HCT116 (cell line): ENCODE measurements at regions not wholly inside any gene's neighbourhood (a gene's known extent, or its start where the extent isn't known, plus 50 kb on each side); places are given as distances from the start of the nearest gene placed in this dataset.

ENCODE experiments used
- ATAC-seq: fragments of 200-7000 bp; cut with Tn5 transposase; 2 replicates; pipeline ENCODE4 v1.9.1; 2020; ENCODE audit warnings: mild to moderate bottlenecking, moderate library complexity
- BruUV-seq: library from RNA; stranded (reverse); fragments of 400-500 nt; replicated peaks from 2 replicates; lab custom pipeline; 2021; lab: Mats Ljungman, UMichigan
- CTCF ChIA-PET: fragments of 300-600 bp; sonication (Branson Sonifier 250); formaldehyde crosslinking; loops from one replicate; lab custom pipeline; 2021; ENCODE audit warnings: antibody characterized with exemption; lab: Charles Lee
- POLR2A ChIA-PET: fragments of 300-600, 350-600 bp; sonication (Branson Sonifier 250); formaldehyde crosslinking; loops from one replicate; lab custom pipeline; 2021; ENCODE audit warnings: antibody characterized with exemption; lab: Charles Lee
- RAD21 ChIA-PET, 2 experiments: fragments of 300-600 bp; sonication (Branson Sonifier 250); formaldehyde crosslinking; loops; one replicate each; lab custom pipeline; 2023; ENCODE audit warnings: low total read pairs in 2 of 2; ENCODE audit not compliant: uncharacterized antibody in 2 of 2, unreplicated experiment in 2 of 2, low non-redundant PET in 1 of 2; lab: Charles Lee
- DNase-seq: peaks from one replicate; pipeline ENCODE4 v3.0.0-alpha.2; 2010; ENCODE audit warnings: low read depth, low spot score
- H2AFZ ChIP-seq: fragments of 200-600 bp; shearing (Covaris generic), sonication (generic); 2 replicates; pipeline ENCODE4 v1.6.1; 2017; ENCODE audit warnings: low read depth, mixed run types, mixed read lengths, antibody characterized with exemption, low read length; ENCODE audit not compliant: poor library complexity, severe bottlenecking
- H3K27ac ChIP-seq: 2 replicates; pipeline ENCODE4 v1.5.1; 2012; ENCODE audit warnings: low read depth, low read length
- H3K27me3 ChIP-seq: fragments of 200-600 bp; sonication (generic); 2 replicates; pipeline ENCODE4 v1.6.1; 2016; ENCODE audit warnings: mixed run types, low read length, mixed read lengths; ENCODE audit not compliant: insufficient read depth
- H3K36me3 ChIP-seq, 2 experiments: fragments of 200-500 bp in 1 of 2; fragments of 200-600 bp in 1 of 2; sonication (Bioruptor generic) in 1 of 2; sonication (generic) in 1 of 2; 2 replicates each; pipeline versions ENCODE4 v1.5.1 to v1.6.1; 2014 to 2016; ENCODE audit warnings: low read length in 2 of 2, inconsistent platforms in 1 of 2, mixed read lengths in 1 of 2, mixed run types in 1 of 2; ENCODE audit not compliant: insufficient read depth in 2 of 2, control insufficient read depth in 1 of 2
- H3K4me1 ChIP-seq, 2 experiments: fragments of 200-600 bp in 1 of 2; sonication (generic) in 1 of 2; 2 replicates each; pipeline versions ENCODE4 v1.5.1 to v1.6.1; 2012 to 2017; ENCODE audit warnings: low read length in 2 of 2, inconsistent platforms in 1 of 2, mild to moderate bottlenecking in 1 of 2, mixed read lengths in 1 of 2, mixed run types in 1 of 2, moderate library complexity in 1 of 2; ENCODE audit not compliant: insufficient read depth in 2 of 2, control insufficient read depth in 1 of 2
- H3K4me2 ChIP-seq: fragments of 200-600 bp; sonication (generic); 2 replicates; pipeline ENCODE4 v1.6.1; 2017; ENCODE audit warnings: mixed run types, low read length, mixed read lengths
- H3K4me3 ChIP-seq, 2 experiments: fragments of 200-600 bp in 1 of 2; sonication (generic) in 1 of 2; replicated peaks in 1 of 2; 2 replicates each; pipeline ENCODE4 v1.5.1; 2011 to 2016; ENCODE audit warnings: low read length in 2 of 2, control low read depth in 1 of 2, low read depth in 1 of 2, mild to moderate bottlenecking in 1 of 2, mixed read lengths in 1 of 2, mixed run types in 1 of 2
- H3K79me2 ChIP-seq: fragments of 200-600 bp; sonication (generic); 2 replicates; pipeline ENCODE4 v1.6.1; 2017; ENCODE audit warnings: mild to moderate bottlenecking, mixed run types, low read length, moderate library complexity, mixed read lengths; ENCODE audit not compliant: insufficient read depth
- H3K9ac ChIP-seq: fragments of 200-600 bp; sonication (generic); 2 replicates; pipeline ENCODE4 v1.6.1; 2016; ENCODE audit warnings: low read length, mixed read lengths
- H3K9me2 ChIP-seq: fragments of 200-600 bp; sonication (generic), shearing (Covaris generic); 2 replicates; pipeline ENCODE4 v1.6.1; 2017; ENCODE audit warnings: mixed run types, mild to moderate bottlenecking, moderate library complexity; ENCODE audit not compliant: insufficient read depth
- H3K9me3 ChIP-seq, 2 experiments: fragments of 200-500 bp in 1 of 2; fragments of 200-600 bp in 1 of 2; sonication (Bioruptor generic) in 1 of 2; sonication (generic) in 1 of 2; 2 replicates each; pipeline ENCODE4 v1.6.1; 2014 to 2017; ENCODE audit warnings: low read length in 2 of 2, mixed read lengths in 2 of 2, inconsistent platforms in 1 of 2, low read depth in 1 of 2, mild to moderate bottlenecking in 1 of 2, mixed run types in 1 of 2, moderate library complexity in 1 of 2; ENCODE audit not compliant: control insufficient read depth in 1 of 2, insufficient read depth in 1 of 2
- H4K20me1 ChIP-seq: fragments of 200-600 bp; sonication (generic), shearing (Covaris generic); 2 replicates; pipeline ENCODE4 v1.6.1; 2017; ENCODE audit warnings: mixed run types, mild to moderate bottlenecking, moderate library complexity; ENCODE audit not compliant: insufficient read depth
- CBX3 ChIP-seq: IDR thresholded peaks from 2 replicates; pipeline ENCODE4 v1.6.1; 2012; ENCODE audit warnings: low read depth
- CEBPB ChIP-seq: IDR thresholded peaks from 2 replicates; pipeline ENCODE4 v1.6.1; 2012; ENCODE audit warnings: low read depth
- EGR1 ChIP-seq: IDR thresholded peaks from 2 replicates; pipeline ENCODE4 v1.6.1; 2012; ENCODE audit warnings: low read depth
- ELF1 ChIP-seq: IDR thresholded peaks from 2 replicates; pipeline ENCODE4 v1.6.1; 2012; ENCODE audit warnings: low read depth, borderline replicate concordance
- EZH2 ChIP-seq: fragments of 200-600 bp; sonication (generic); IDR thresholded peaks from 2 replicates; pipeline ENCODE4 v1.6.1; 2017; ENCODE audit warnings: antibody characterized with exemption, mixed run types
- EZH2phosphoT487 ChIP-seq: fragments of 200-600 bp; IDR thresholded peaks from 2 replicates; pipeline ENCODE4 v1.6.1; 2018; ENCODE audit warnings: antibody characterized with exemption, borderline replicate concordance
- FOSL1 ChIP-seq: IDR thresholded peaks from 2 replicates; pipeline ENCODE4 v1.6.1; 2012; ENCODE audit warnings: low read depth
- JUND ChIP-seq: IDR thresholded peaks from 2 replicates; pipeline ENCODE4 v1.6.1; 2012
- POLR2A ChIP-seq: IDR thresholded peaks from 2 replicates; pipeline ENCODE4 v1.7.0; 2011; ENCODE audit warnings: borderline replicate concordance; ENCODE audit not compliant: insufficient read depth, insufficient read length; ENCODE audit errors: extremely low read depth
- RAD21 ChIP-seq: IDR thresholded peaks from 2 replicates; pipeline ENCODE4 v1.6.1; 2012; ENCODE audit warnings: low read depth, mild to moderate bottlenecking
- SRF ChIP-seq: IDR thresholded peaks from 2 replicates; pipeline ENCODE4 v1.6.1; 2012; ENCODE audit warnings: low read depth
- TCF7L2 ChIP-seq: IDR thresholded peaks from 2 replicates; pipeline ENCODE4 v1.7.0; 2011; ENCODE audit warnings: borderline replicate concordance, inconsistent platforms; ENCODE audit not compliant: insufficient read depth, insufficient read length; ENCODE audit errors: extremely low read depth
- intact Hi-C: fragments of 100-400 bp; cut with micrococcal nuclease; formaldehyde crosslinking; loops from 2 replicates; pipeline ENCODE4 v1.10.0; 2022
- TF ChIP-seq, protein P1 (sequence below): IDR thresholded peaks from 2 replicates; pipeline ENCODE4 v1.6.1; 2012; ENCODE audit warnings: low read depth
- TF ChIP-seq, protein P2 (sequence below): IDR thresholded peaks from 2 replicates; pipeline ENCODE4 v1.6.1; 2011; ENCODE audit warnings: mild to moderate bottlenecking, low read length, moderate library complexity; ENCODE audit not compliant: insufficient replicate concordance; ENCODE audit errors: extremely low read depth
- TF ChIP-seq, protein P3 (sequence below): IDR thresholded peaks from 2 replicates; pipeline ENCODE4 v1.6.1; 2012
- TF ChIP-seq, protein P4 (sequence below), 3 experiments: fragments of 200-600 bp in 1 of 3; sonication (generic) in 1 of 3; IDR thresholded peaks in 2 of 3; conservative IDR thresholded peaks in 1 of 3; 2 replicates each; pipeline ENCODE4 v1.5.1; 2012 to 2017; ENCODE audit warnings: low read depth in 2 of 3, low read length in 2 of 3, antibody characterized with exemption in 1 of 3, borderline replicate concordance in 1 of 3, control low read depth in 1 of 3, mild to moderate bottlenecking in 1 of 3, mixed read lengths in 1 of 3, mixed run types in 1 of 3, moderate library complexity in 1 of 3; ENCODE audit not compliant: insufficient read depth in 1 of 3

DNA sequence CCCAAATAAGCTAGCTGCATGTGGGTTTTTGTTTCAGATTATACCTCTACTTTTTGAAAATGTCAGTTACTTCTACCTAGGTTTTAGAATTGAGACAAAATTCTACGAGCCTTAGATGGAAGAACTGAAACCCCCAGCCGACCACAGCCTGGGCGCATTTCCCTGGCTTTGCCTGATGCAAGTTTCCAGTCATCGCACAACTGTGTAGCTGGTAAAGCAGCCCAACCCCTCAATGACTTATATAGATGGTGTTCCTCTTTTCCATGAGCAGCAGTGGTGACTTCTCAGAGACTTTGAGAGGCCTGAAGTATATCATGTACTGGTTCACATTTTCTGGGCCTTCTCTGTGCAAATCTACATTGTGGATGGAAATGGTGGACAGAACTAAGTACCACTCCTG, 515.4 kb upstream of the RAB6C start (continued):
- TF ChIP-seq, protein P1, sequence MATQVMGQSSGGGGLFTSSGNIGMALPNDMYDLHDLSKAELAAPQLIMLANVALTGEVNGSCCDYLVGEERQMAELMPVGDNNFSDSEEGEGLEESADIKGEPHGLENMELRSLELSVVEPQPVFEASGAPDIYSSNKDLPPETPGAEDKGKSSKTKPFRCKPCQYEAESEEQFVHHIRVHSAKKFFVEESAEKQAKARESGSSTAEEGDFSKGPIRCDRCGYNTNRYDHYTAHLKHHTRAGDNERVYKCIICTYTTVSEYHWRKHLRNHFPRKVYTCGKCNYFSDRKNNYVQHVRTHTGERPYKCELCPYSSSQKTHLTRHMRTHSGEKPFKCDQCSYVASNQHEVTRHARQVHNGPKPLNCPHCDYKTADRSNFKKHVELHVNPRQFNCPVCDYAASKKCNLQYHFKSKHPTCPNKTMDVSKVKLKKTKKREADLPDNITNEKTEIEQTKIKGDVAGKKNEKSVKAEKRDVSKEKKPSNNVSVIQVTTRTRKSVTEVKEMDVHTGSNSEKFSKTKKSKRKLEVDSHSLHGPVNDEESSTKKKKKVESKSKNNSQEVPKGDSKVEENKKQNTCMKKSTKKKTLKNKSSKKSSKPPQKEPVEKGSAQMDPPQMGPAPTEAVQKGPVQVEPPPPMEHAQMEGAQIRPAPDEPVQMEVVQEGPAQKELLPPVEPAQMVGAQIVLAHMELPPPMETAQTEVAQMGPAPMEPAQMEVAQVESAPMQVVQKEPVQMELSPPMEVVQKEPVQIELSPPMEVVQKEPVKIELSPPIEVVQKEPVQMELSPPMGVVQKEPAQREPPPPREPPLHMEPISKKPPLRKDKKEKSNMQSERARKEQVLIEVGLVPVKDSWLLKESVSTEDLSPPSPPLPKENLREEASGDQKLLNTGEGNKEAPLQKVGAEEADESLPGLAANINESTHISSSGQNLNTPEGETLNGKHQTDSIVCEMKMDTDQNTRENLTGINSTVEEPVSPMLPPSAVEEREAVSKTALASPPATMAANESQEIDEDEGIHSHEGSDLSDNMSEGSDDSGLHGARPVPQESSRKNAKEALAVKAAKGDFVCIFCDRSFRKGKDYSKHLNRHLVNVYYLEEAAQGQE, result no peak
- TF ChIP-seq EZH2 (no peak), RAD21 (no peak), SRF (no peak)

DNA sequence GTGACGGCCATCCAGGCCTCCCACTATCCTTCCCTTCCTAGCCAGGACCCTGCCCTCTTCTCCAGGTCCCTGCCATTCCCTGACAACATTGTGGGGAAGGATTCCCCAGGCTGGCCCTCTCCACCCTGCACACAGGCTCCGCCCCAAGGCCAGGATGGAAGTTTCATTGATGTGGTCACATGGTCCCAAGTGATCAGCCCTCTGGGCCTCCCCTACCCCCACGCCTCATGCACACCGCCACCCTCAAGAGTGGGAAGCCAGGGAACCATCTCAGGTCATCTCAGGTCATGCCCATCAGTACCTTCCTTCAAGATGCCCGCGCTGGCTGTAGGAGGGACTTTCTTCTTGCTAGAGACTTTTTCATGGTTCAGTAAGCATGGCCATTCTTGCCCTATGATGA, 514.8 kb upstream of the RAB6C start:
- ChIA-PET RAD21 (no interaction called here), CTCF (no interaction called here), POLR2A (no interaction called here)
- H3K4me2 ChIP-seq, result no peak overlapping the region
- no peak overlapping the region for H3K4me3 ChIP-seq
- H3K9ac ChIP-seq, result no peak overlapping the region
- H3K9me3 ChIP-seq, result no peaks in the 10 kb centered on the region
- DNase-seq, result no peak
- TF ChIP-seq CEBPB (no peak), POLR2A (no peak), JUND (no peak), EGR1 (no peak), TCF7L2 (no peak), EZH2phosphoT487 (no peak), RAD21 (no peak), SRF (no peak), EZH2 (no peak), FOSL1 (no peak), CBX3 (no peak), ELF1 (no peak)
- TF ChIP-seq, protein P2, sequence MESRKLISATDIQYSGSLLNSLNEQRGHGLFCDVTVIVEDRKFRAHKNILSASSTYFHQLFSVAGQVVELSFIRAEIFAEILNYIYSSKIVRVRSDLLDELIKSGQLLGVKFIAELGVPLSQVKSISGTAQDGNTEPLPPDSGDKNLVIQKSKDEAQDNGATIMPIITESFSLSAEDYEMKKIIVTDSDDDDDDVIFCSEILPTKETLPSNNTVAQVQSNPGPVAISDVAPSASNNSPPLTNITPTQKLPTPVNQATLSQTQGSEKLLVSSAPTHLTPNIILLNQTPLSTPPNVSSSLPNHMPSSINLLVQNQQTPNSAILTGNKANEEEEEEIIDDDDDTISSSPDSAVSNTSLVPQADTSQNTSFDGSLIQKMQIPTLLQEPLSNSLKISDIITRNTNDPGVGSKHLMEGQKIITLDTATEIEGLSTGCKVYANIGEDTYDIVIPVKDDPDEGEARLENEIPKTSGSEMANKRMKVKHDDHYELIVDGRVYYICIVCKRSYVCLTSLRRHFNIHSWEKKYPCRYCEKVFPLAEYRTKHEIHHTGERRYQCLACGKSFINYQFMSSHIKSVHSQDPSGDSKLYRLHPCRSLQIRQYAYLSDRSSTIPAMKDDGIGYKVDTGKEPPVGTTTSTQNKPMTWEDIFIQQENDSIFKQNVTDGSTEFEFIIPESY, result no peak
- TF ChIP-seq, protein P3, sequence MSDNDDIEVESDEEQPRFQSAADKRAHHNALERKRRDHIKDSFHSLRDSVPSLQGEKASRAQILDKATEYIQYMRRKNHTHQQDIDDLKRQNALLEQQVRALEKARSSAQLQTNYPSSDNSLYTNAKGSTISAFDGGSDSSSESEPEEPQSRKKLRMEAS, result no peak
- TF ChIP-seq, protein P4, sequence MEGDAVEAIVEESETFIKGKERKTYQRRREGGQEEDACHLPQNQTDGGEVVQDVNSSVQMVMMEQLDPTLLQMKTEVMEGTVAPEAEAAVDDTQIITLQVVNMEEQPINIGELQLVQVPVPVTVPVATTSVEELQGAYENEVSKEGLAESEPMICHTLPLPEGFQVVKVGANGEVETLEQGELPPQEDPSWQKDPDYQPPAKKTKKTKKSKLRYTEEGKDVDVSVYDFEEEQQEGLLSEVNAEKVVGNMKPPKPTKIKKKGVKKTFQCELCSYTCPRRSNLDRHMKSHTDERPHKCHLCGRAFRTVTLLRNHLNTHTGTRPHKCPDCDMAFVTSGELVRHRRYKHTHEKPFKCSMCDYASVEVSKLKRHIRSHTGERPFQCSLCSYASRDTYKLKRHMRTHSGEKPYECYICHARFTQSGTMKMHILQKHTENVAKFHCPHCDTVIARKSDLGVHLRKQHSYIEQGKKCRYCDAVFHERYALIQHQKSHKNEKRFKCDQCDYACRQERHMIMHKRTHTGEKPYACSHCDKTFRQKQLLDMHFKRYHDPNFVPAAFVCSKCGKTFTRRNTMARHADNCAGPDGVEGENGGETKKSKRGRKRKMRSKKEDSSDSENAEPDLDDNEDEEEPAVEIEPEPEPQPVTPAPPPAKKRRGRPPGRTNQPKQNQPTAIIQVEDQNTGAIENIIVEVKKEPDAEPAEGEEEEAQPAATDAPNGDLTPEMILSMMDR (IDR thresholded peaks at IDR 0.05 in 2 of 3, conservative IDR thresholded peaks at IDR 0.05 in 1 of 3; ENCODE audit: borderline replicate concordance in 1 of 3, insufficient read depth in 1 of 3, low read depth in 2 of 3, low read length in 2 of 3), result no peak
- no TSS peak for BruUV-seq
- H3K36me3 ChIP-seq, result no peaks in the 10 kb centered on the region
- ATAC-seq, result no peak
- peaks cover 20% of the 10 kb centered on the region for H3K27me3 ChIP-seq
- H3K4me1 ChIP-seq, result no peaks in the 10 kb centered on the region
- no peaks in the 10 kb centered on the region for H3K9me2 ChIP-seq
- no peaks in the 10 kb centered on the region for H3K79me2 ChIP-seq
- intact Hi-C loops, result no loop called here
- no peaks in the 10 kb centered on the region for H4K20me1 ChIP-seq
- H3K27ac ChIP-seq, result no peak overlapping the region
- H2AFZ ChIP-seq, result no peak overlapping the region
